ENCODE measurements at regions not wholly inside any gene's neighbourhood (a gene's known extent, or its start where the extent isn't known, plus 50 kb on each side); places are given as distances from the start of the nearest gene placed in this dataset.

DNA sequence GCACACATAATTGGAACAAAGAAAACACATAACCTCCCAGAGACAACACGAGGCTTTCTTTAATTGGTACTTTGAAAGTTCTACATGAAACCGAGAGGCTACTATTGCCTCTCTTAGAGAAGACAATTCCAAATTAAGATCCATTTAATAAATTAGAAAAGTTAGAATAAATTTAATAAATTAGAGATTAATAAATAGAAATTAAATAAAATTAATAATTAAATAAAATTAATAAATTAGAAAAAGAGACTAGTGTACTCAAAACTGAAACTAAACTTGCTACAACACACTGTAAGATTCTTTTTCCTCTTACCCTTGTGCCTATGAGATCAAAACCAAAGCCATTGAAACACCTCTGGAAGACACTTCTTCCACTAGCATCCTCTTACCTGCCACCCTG lies 199.0 kb downstream of the URB2 start:
- no peak for FAIRE-seq

GRCh38 chr1:229828461-229828860 lies 202.4 kb downstream of the URB2 start:
- no peak for FAIRE-seq

GRCh38 chr1:229832695-229833094 lies 206.6 kb downstream of the URB2 start:
- FAIRE-seq = no peak

- no peak for FAIRE-seq
These were observed 208.2 kb downstream of the URB2 start for GRCh38 chr1:229834230-229834629.

GRCh38 chr1:229835226-229835625 lies 209.2 kb downstream of the URB2 start:
- FAIRE-seq = no peak

DNA sequence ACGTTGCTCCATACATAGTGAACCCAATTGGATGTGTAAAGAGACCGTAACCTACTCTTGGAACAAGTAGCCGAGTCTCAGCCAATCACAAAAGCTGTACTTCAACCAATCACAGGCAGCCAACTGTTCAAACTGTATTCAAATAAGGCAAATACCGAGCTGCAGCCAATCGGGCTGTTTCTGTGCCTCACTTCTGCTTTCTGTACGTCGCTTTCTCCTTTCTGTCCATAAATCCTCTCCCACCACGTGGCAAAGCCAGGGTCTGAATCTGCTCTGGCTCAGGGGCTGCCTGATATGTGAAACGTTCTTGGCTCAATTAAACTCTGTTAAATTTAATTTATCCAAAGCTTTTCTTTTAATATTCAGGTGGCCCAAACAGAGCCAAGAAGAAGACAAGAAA lies 210.3 kb downstream of the URB2 start:
- FAIRE-seq = no peak

- FAIRE-seq = no peak
These were observed 212.2 kb downstream of the URB2 start for GRCh38 chr1:229838204-229838603.

DNA sequence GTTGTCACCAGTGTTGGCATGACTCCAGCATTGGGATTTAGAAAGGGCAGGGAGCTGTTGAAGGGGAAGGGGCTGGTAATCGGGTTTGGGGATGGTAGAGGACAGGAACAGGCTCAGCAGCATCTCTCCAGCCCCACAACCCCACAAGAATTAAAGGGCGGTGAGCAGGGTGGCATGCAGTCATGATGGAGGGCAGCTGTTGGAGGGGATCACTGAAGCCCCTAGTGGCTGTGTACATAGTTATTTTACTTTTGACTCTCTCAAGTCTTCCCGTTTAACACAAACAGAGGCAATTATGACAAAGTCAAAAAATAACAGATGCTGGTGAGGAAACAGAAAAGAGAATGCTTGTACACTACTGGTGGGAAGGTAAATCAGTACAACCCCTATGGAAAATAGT lies 213.8 kb downstream of the URB2 start:
- no peak for FAIRE-seq

GRCh38 chr1:229841230-229841629 lies 215.2 kb downstream of the URB2 start:
- no peak for FAIRE-seq

DNA sequence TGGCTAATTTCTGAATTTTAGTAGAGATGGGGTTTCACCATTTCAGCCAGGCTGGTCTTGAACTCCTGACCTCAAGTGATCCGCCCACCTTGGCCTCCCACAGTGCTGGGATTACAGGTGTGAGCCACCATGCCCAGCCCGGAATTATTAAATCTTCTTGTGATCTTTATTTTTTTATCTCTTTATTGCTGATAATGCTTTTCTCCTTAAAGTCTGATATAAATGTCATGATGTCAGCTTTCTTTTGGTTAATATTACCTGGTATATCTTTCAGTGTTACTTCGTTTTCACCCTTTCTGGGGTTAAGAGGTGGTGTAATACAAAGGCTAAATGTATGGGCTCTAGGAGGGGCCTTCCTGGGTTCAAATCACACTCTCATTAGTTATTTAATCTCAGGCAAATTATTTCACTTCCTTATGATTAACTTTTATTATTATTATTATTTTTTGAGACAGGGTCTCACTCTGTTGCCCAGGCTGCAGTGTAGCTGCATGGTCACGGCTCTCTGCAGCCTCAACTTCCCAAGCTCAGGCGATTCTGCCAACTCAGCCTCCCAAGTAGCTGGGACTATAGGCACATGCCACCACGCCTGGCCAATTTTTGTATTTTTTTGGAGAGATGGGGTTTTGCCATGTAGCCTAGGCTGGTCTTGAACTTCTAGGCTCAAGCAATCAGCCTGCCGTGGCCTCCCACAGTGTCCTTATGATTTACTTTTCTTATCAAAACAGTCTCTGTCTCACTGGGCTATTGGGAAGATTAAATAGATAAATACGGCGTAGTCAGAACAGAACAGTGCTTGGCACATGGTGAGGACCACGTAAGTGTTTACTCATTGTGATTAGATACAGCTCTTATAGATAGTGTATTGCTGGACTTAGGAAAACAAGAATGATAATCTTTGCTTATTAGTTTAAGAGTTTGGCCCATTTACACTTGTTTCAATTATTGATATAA lies 216.5 kb downstream of the URB2 start:
- no peak for FAIRE-seq

DNA sequence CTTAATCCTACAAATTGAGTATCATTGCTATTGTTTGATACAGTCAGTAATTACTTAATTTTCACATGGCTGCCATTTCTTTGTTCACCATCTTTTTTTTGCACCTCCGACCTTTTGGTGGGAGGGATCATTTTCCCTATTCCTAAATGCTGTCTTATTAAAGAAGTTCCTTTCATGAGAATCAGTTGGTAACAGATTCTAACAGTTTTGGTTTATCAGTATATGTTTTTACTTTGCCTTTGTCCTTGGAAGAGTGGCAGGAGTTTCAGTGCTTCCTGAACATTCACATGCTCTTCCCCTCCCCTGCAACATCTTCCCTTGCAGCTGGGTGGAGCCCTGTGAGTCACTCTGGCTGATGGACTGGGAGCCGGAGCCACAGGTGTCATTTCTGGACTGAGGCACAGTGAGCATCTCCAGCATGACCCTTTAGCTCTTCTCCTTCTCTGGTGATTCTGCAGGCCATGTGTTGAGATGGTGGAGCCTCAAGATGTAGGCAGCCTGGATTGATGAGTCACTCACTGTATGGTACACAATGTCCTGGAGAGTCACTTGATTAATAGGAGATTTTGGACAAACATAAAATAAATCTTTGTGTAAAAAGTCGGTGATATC lies 217.7 kb downstream of the URB2 start:
- no peak for FAIRE-seq

- no peak for FAIRE-seq
These were observed 218.6 kb downstream of the URB2 start for GRCh38 chr1:229844675-229845074.

DNA sequence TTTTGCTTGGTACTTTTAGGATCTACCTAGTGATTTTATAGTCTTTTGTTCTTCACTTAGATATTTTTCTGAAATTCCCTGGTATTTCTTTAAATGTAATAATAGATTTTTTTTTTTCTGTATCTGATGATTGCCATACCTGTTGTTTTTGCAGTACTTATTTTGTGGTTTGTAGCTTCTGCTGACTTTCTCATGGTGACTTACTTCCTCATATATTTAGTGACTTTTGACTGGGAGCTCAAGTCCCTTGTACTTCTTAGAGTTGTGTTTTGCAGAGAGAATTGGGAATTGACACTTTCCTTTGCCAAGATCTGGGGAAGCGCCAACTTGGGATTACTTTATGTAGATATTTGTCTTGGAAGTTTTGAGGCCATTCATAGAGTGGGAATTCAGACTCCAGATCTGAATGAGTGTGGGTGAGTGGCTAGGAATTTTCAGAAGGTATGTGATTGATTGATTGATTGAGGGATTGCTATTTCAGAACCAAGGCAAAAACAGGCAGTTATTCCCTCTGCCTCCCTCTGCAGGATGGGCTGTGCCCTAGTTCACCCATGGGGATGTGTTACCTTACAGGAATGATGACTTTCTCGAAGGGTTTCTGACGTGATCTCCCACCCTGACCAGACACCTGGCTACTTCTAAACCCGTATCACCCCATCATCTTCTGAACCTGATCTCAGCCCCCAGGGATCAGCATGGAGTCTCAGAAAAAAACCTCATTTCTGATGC lies 219.5 kb downstream of the URB2 start:
- FAIRE-seq = no peak

DNA sequence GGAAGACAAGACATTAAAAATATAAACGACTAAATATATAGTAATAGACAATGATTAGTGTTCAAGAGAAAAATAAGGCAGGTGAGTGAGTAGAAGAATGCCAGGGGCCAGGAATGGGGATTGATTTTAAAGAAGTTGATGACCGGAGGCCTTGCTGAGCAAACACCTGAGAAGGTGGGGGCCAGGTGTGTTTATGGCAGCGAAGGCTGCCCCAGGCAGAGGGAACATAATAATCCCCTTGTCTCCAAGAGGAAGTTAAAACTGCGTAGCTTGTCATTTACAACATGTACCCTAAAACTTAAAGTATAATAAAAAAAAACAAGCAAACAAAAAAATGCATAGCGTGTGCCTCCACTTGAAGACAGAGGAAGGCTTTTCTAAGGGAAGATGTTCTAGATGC lies 220.3 kb downstream of the URB2 start:
- FAIRE-seq = no peak

- FAIRE-seq = no peak
These were observed 218.0 kb upstream of the GALNT2 start for GRCh38 chr1:229848752-229849677.

- FAIRE-seq = no peak
These were observed 215.5 kb upstream of the GALNT2 start for GRCh38 chr1:229851511-229851910.

DNA sequence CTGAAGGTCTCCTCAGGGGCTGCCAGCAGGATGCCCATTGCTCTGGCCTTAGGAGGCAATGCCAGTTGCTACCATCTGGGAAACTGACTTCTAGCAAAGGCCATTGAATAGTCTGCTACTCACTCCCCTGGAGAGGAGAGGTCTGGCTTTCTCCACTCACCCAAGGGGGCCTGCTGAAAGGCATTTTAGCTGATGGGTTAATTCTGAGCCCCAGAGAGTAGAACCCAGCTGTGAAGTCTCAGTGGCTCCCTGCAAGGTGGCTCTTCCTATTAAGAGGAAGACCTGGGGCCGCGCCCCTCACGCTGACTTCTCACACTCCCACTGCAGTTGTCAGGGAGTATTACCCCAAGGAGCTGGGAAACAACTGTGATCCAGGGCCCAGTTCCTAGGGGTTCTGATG lies 213.3 kb upstream of the GALNT2 start:
- FAIRE-seq = no peak

DNA sequence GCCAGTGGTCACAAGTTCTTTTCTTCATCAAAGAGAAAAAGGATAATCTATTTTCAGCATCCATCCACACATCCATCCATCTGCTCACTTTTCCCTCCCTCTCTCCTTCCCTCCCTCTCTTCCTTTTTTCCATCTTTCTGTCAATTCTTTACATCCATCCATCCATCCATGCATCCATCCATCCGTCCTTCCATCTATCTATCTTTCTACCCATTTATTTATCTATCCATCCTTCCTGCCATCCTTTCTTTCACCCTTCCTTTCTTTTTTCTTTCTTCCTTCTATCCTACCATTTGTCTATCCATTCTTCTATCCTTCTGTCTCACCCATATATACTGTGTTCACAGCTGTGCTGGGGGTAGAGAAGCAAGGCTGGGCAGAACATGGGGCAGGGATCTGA lies 212.4 kb upstream of the GALNT2 start:
- no peak for FAIRE-seq

DNA sequence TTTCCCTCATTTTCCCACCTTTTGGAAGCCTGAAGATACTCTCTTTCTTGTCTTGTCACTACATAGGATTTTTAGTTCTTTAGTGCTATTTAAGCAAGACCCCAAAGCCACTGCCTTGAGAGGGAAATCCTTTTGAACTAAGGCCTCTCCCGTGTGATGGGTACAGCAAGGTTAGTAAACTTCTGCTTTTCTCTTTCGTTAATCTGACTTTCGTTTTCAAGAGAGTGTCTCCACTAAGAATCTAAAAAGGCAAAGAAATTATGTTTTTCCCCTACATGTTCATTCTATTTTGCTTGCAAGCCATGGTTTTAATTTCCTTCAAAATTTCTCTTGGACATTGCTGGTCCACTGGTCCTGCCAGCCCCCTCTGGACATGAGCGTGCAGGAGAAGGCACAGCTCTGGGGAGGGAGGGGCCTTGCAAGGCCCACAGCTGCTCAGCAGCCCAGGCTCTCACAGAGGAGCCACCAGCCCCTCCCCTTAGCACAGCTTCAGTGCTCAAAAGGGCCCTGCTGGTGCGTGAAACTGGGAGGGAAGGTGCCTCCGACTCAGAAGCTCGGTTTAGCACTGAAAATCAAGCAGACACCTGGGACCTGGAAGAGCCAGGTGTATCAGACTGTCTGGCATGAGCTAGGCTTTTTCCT lies 210.9 kb upstream of the GALNT2 start:
- no peak for FAIRE-seq

GRCh38 chr1:229857585-229857984 lies 209.5 kb upstream of the GALNT2 start:
- no peak for FAIRE-seq

DNA sequence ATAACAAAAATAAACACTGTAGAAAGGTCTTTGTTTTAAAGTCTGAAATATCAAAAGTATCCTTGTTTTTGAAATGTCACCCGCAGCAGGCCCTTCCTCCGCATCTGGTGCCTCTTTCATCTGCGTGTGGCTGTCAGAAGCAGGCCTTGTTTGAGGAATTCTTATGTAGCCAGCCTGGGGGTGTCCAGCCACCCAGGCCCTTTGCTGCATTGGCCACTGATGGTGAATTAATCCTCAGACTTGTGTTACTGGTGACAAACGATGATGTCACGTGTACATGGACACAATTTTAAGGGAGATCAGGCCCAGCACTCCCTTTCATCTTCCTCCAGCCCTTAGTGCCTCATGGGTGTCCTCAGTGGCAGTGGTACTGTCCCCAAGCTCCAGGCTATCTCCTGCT lies 208.0 kb upstream of the GALNT2 start:
- no peak for FAIRE-seq

GRCh38 chr1:229860926-229861325 lies 206.1 kb upstream of the GALNT2 start:
- no peak for FAIRE-seq

Measured in colon (tissue), 2 donors.